GM23338 (cell line): ENCODE measurements at regions not wholly inside any gene's neighbourhood (a gene's known extent, or its start where the extent isn't known, plus 50 kb on each side); places are given as distances from the start of the nearest gene placed in this dataset.

Experiments
- ATAC-seq: fragments of 200-7000 bp; cut with Tn5 transposase; 3 replicates; pipeline ENCODE4 v1.9.1; 2020
- DNase-seq: peaks from one replicate; pipeline ENCODE4 v3.0.0-alpha.2; 2015; ENCODE audit warnings: low spot score
- H2AFZ ChIP-seq: fragments of 200-600 bp; sonication (generic); 2 replicates; pipeline ENCODE4 v1.8.0; 2016; ENCODE audit warnings: antibody characterized with exemption, mild to moderate bottlenecking, moderate library complexity
- H3F3A ChIP-seq: fragments of 200-600 bp; sonication (generic); replicated peaks from 2 replicates; pipeline ENCODE4 v1.8.0; 2017; ENCODE audit warnings: antibody characterized with exemption, mixed run types, low read depth
- H3K27ac ChIP-seq: fragments of 200-600 bp; sonication (generic); 2 replicates; pipeline ENCODE4 v1.6.1; 2016; ENCODE audit warnings: low read depth
- H3K27me3 ChIP-seq: fragments of 200-600 bp; sonication (generic); 2 replicates; pipeline ENCODE4 v1.8.0; 2016; ENCODE audit warnings: mild to moderate bottlenecking, mixed run types, moderate library complexity; ENCODE audit not compliant: insufficient read depth
- H3K36me3 ChIP-seq: fragments of 200-600 bp; sonication (generic); 2 replicates; pipeline ENCODE4 v1.8.0; 2016; ENCODE audit warnings: mild to moderate bottlenecking; ENCODE audit not compliant: insufficient read depth
- H3K4me1 ChIP-seq: fragments of 200-600 bp; sonication (generic); 2 replicates; pipeline ENCODE4 v1.8.0; 2016; ENCODE audit warnings: mild to moderate bottlenecking, moderate library complexity; ENCODE audit not compliant: insufficient read depth
- H3K4me2 ChIP-seq: fragments of 200-600 bp; sonication (generic); 2 replicates; pipeline ENCODE4 v1.7.1; 2017; ENCODE audit warnings: mixed run types
- H3K4me3 ChIP-seq: fragments of 200-600 bp; sonication (generic); 2 replicates; pipeline ENCODE4 v1.6.1; 2016; ENCODE audit warnings: mixed run types
- H3K79me2 ChIP-seq: fragments of 200-600 bp; sonication (generic); replicated peaks from 2 replicates; pipeline ENCODE4 v1.8.0; 2017; ENCODE audit warnings: mild to moderate bottlenecking; ENCODE audit not compliant: insufficient read depth
- H3K9me2 ChIP-seq: fragments of 200-600 bp; sonication (generic); 2 replicates; pipeline ENCODE4 v1.8.0; 2017; ENCODE audit not compliant: insufficient read depth
- H4K20me1 ChIP-seq: fragments of 200-600 bp; sonication (generic); replicated peaks from 2 replicates; pipeline ENCODE4 v1.8.0; 2017; ENCODE audit warnings: mild to moderate bottlenecking; ENCODE audit not compliant: insufficient read depth
- H3K27ac Mint-ChIP-seq: 2 replicates; pipeline ENCODE4 v1.8.0; 2020; ENCODE audit warnings: inconsistent platforms, mild to moderate bottlenecking, moderate library complexity, mixed read lengths
- H3K27me3 Mint-ChIP-seq: 3 replicates; pipeline ENCODE4 v1.8.0; 2022; ENCODE audit warnings: low read depth, mild to moderate bottlenecking, moderate library complexity, mixed read lengths, inconsistent platforms; ENCODE audit not compliant: insufficient read depth, poor library complexity
- H3K36me3 Mint-ChIP-seq: 3 replicates; pipeline ENCODE4 v1.8.0; 2021; ENCODE audit warnings: low read depth, mild to moderate bottlenecking, inconsistent platforms, moderate library complexity, mixed read lengths
- H3K4me1 Mint-ChIP-seq: 3 replicates; pipeline ENCODE4 v1.8.0; 2020; ENCODE audit warnings: mild to moderate bottlenecking, inconsistent platforms, mixed read lengths
- H3K4me3 Mint-ChIP-seq: 3 replicates; pipeline ENCODE4 v1.8.0; 2021; ENCODE audit warnings: moderate library complexity, mild to moderate bottlenecking, inconsistent platforms, mixed read lengths
- H3K9me3 Mint-ChIP-seq: 3 replicates; pipeline ENCODE4 v1.8.0; 2020; ENCODE audit warnings: moderate library complexity, mild to moderate bottlenecking, inconsistent platforms, mixed read lengths
- CREB1 ChIP-seq: fragments of 250-450 bp; sonication (Bioruptor Pico); IDR thresholded peaks from 2 replicates; pipeline ENCODE4 v1.5.0; 2020; ENCODE audit warnings: low read depth, mild to moderate bottlenecking, moderate library complexity
- ETS1 ChIP-seq: IDR thresholded peaks from 2 replicates; pipeline ENCODE4 v1.6.1; 2016; ENCODE audit warnings: antibody characterized with exemption
- EZH2 ChIP-seq: fragments of 200-600 bp; sonication (generic); IDR thresholded peaks from one replicate; pipeline ENCODE4 v1.8.0; 2017; ENCODE audit warnings: antibody characterized with exemption, mild to moderate bottlenecking, low read depth; ENCODE audit not compliant: unreplicated experiment
- NANOG ChIP-seq: IDR thresholded peaks from 2 replicates; pipeline ENCODE4 v1.6.1; 2016; ENCODE audit warnings: antibody characterized with exemption, borderline replicate concordance
- STAT1 ChIP-seq: IDR thresholded peaks from one replicate; pipeline ENCODE4 v1.6.1; 2016; ENCODE audit warnings: antibody characterized with exemption; ENCODE audit not compliant: unreplicated experiment
- ZNF114 ChIP-seq: fragments of 250-450 bp; sonication (Bioruptor Pico); IDR thresholded peaks from 2 replicates; pipeline ENCODE4 v1.5.0; 2020; ENCODE audit warnings: mild to moderate bottlenecking, moderate library complexity
- ZNF331 ChIP-seq: fragments of 250-450 bp; sonication (Bioruptor Pico); IDR thresholded peaks from 2 replicates; pipeline ENCODE4 v1.5.0; 2020; ENCODE audit warnings: low read depth, mild to moderate bottlenecking, moderate library complexity
- ZNF462 ChIP-seq: fragments of 250-450 bp; sonication (Bioruptor Pico); IDR thresholded peaks from 2 replicates; pipeline ENCODE4 v1.5.0; 2020; ENCODE audit warnings: mild to moderate bottlenecking, moderate library complexity
- TF ChIP-seq, protein P1 (sequence below): IDR thresholded peaks from one replicate; pipeline ENCODE4 v1.6.1; 2018; ENCODE audit warnings: antibody characterized with exemption; ENCODE audit not compliant: unreplicated experiment
- TF ChIP-seq, protein P2 (sequence below), 2 experiments: fragments of 200-600 bp in 1 of 2; sonication (generic) in 1 of 2; conservative IDR thresholded peaks; 2 replicates each; pipeline versions ENCODE4 v1.5.1 to v1.6.1; 2016 to 2017; ENCODE audit warnings: antibody characterized with exemption in 2 of 2, low read depth in 2 of 2, mild to moderate bottlenecking in 2 of 2, moderate library complexity in 1 of 2

GRCh38 chr6:1108198-1108597 lies 203.7 kb upstream of the FOXQ1 start:
- Histone ChIP-seq H3K4me1 (peaks cover 12% of the 10 kb centered on the region; the same call in 1 of the 2 replicates), H3K36me3 (peaks cover 2% of the 10 kb centered on the region; the same call in 1 of the 2 replicates), H3K27ac (no peak overlapping the region), H3K27me3 (peaks cover 64% of the 10 kb centered on the region), H4K20me1 (no peaks in the 10 kb centered on the region; the same call in 1 of the 2 replicates), H3K4me2 (no peak overlapping the region), H3K4me3 (no peak overlapping the region), H3F3A (no peaks in the 10 kb centered on the region), H3K9me2 (no peaks in the 10 kb centered on the region), H3K79me2 (no peaks in the 10 kb centered on the region), H2AFZ (no peak overlapping the region)
- peaks cover 14% of the 10 kb centered on the region for H3K36me3 Mint-ChIP-seq
- H3K27me3 Mint-ChIP-seq = peaks cover 62% of the 10 kb centered on the region
- TF ChIP-seq ZNF331 (CRISPR knock-in tag) (no peak), STAT1 (no peak), NANOG (no peak), EZH2 (no peak), CREB1 (no peak), ETS1 (no peak), ZNF114 (CRISPR knock-in tag) (no peak), ZNF462 (CRISPR knock-in tag) (no peak)
- TF ChIP-seq, protein P1, sequence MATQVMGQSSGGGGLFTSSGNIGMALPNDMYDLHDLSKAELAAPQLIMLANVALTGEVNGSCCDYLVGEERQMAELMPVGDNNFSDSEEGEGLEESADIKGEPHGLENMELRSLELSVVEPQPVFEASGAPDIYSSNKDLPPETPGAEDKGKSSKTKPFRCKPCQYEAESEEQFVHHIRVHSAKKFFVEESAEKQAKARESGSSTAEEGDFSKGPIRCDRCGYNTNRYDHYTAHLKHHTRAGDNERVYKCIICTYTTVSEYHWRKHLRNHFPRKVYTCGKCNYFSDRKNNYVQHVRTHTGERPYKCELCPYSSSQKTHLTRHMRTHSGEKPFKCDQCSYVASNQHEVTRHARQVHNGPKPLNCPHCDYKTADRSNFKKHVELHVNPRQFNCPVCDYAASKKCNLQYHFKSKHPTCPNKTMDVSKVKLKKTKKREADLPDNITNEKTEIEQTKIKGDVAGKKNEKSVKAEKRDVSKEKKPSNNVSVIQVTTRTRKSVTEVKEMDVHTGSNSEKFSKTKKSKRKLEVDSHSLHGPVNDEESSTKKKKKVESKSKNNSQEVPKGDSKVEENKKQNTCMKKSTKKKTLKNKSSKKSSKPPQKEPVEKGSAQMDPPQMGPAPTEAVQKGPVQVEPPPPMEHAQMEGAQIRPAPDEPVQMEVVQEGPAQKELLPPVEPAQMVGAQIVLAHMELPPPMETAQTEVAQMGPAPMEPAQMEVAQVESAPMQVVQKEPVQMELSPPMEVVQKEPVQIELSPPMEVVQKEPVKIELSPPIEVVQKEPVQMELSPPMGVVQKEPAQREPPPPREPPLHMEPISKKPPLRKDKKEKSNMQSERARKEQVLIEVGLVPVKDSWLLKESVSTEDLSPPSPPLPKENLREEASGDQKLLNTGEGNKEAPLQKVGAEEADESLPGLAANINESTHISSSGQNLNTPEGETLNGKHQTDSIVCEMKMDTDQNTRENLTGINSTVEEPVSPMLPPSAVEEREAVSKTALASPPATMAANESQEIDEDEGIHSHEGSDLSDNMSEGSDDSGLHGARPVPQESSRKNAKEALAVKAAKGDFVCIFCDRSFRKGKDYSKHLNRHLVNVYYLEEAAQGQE = no peak
- TF ChIP-seq, protein P2, sequence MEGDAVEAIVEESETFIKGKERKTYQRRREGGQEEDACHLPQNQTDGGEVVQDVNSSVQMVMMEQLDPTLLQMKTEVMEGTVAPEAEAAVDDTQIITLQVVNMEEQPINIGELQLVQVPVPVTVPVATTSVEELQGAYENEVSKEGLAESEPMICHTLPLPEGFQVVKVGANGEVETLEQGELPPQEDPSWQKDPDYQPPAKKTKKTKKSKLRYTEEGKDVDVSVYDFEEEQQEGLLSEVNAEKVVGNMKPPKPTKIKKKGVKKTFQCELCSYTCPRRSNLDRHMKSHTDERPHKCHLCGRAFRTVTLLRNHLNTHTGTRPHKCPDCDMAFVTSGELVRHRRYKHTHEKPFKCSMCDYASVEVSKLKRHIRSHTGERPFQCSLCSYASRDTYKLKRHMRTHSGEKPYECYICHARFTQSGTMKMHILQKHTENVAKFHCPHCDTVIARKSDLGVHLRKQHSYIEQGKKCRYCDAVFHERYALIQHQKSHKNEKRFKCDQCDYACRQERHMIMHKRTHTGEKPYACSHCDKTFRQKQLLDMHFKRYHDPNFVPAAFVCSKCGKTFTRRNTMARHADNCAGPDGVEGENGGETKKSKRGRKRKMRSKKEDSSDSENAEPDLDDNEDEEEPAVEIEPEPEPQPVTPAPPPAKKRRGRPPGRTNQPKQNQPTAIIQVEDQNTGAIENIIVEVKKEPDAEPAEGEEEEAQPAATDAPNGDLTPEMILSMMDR (conservative IDR thresholded peaks at IDR 0.05; ENCODE audit: low read depth in 2 of 2) = no peak
- peaks cover 22% of the 10 kb centered on the region for H3K4me1 Mint-ChIP-seq
- H3K4me3 Mint-ChIP-seq = no peak overlapping the region
- H3K27ac Mint-ChIP-seq = no peak overlapping the region
- no peak for DNase-seq
- no peak for ATAC-seq
- peaks cover 18% of the 10 kb centered on the region for H3K9me3 Mint-ChIP-seq
